Tongue (tissue), 1 donor: ENCODE measurements at regions not wholly inside any gene's neighbourhood (a gene's known extent, or its start where the extent isn't known, plus 50 kb on each side); places are given as distances from the start of the nearest gene placed in this dataset.

Experiments used
- DNase-seq: peaks from one replicate; pipeline ENCODE4 v3.0.0-alpha.2; 2015

GRCh38 chr12:89992668-89993451, 284.2 kb upstream of the ATP2B1 start:
- no peak for DNase-seq

- no peak for DNase-seq
Measured at GRCh38 chr12:89991807-89992590, 283.4 kb upstream of the ATP2B1 start.

- DNase-seq = peak; percentile 42
Measured at GRCh38 chr12:89988188-89988915, 279.7 kb upstream of the ATP2B1 start.

- no peak for DNase-seq
Measured at GRCh38 chr12:89985935-89986334, 277.3 kb upstream of the ATP2B1 start.

- DNase-seq = no peak
Measured at GRCh38 chr12:89984846-89985245, 276.2 kb upstream of the ATP2B1 start.

GRCh38 chr12:89983622-89984021, 275.0 kb upstream of the ATP2B1 start:
- DNase-seq = no peak

GRCh38 chr12:89980236-89980635, 271.6 kb upstream of the ATP2B1 start:
- peak; percentile 14 for DNase-seq

- peak; percentile 7 for DNase-seq
Measured at GRCh38 chr12:89977405-89978085, 268.9 kb upstream of the ATP2B1 start.

GRCh38 chr12:89976866-89977265, 268.2 kb upstream of the ATP2B1 start:
- DNase-seq = no peak

- DNase-seq = no peak
Measured at GRCh38 chr12:89975574-89975973, 266.9 kb upstream of the ATP2B1 start.

- no peak for DNase-seq
Measured at GRCh38 chr12:89971880-89972279, 263.2 kb upstream of the ATP2B1 start.

GRCh38 chr12:89970722-89971121, 262.1 kb upstream of the ATP2B1 start:
- DNase-seq = no peak

- DNase-seq = no peak
Measured at GRCh38 chr12:89969093-89969492, 260.5 kb upstream of the ATP2B1 start.

GRCh38 chr12:89968151-89968700, 259.6 kb upstream of the ATP2B1 start:
- no peak for DNase-seq

GRCh38 chr12:89966495-89967240, 258.0 kb upstream of the ATP2B1 start:
- no peak for DNase-seq

- no peak for DNase-seq
Measured at GRCh38 chr12:89965993-89966392, 257.4 kb upstream of the ATP2B1 start.

GRCh38 chr12:89962648-89963047, 254.0 kb upstream of the ATP2B1 start:
- no peak for DNase-seq

GRCh38 chr12:89960607-89961394, 252.2 kb upstream of the ATP2B1 start:
- DNase-seq = no peak

- DNase-seq = no peak
Measured at GRCh38 chr12:89960011-89960507, 251.4 kb upstream of the ATP2B1 start.

- DNase-seq = no peak
Measured at GRCh38 chr12:89959179-89959578, 250.5 kb upstream of the ATP2B1 start.
